GM12891 (cell line): ENCODE measurements at regions not wholly inside any gene's neighbourhood (a gene's known extent, or its start where the extent isn't known, plus 50 kb on each side); places are given as distances from the start of the nearest gene placed in this dataset.

Experiments used
- DNase-seq: peaks from one replicate; pipeline ENCODE4 v3.0.0; 2011; ENCODE audit warnings: low spot score; ENCODE audit not compliant: insufficient read length
- FAIRE-seq: peaks from 2 replicates; lab custom pipeline; 2011; peaks lifted over from hg19 to GRCh38; lab: Jason Lieb, UNC
- PAX5 ChIP-seq: IDR thresholded peaks from 2 replicates; pipeline ENCODE4 v1.6.1; 2011; ENCODE audit warnings: low read length, moderate library complexity, mild to moderate bottlenecking; ENCODE audit not compliant: insufficient read depth, severe bottlenecking
- POLR2A ChIP-seq: IDR thresholded peaks from 2 replicates; pipeline ENCODE4 v1.6.1; 2011; ENCODE audit warnings: low read depth, low read length, control low read depth
- POLR2AphosphoS5 ChIP-seq: IDR thresholded peaks from 2 replicates; pipeline ENCODE4 v1.6.1; 2011; ENCODE audit warnings: low read depth, low read length, control low read depth
- POU2F2 ChIP-seq: IDR thresholded peaks from 2 replicates; pipeline ENCODE4 v1.6.1; 2011; ENCODE audit warnings: low read depth, mild to moderate bottlenecking, control low read depth, low read length, moderate library complexity
- SPI1 ChIP-seq: IDR thresholded peaks from 2 replicates; pipeline ENCODE4 v1.6.1; 2011; ENCODE audit warnings: low read depth, low read length, control low read depth
- TAF1 ChIP-seq: IDR thresholded peaks from 2 replicates; pipeline ENCODE4 v1.6.1; 2011; ENCODE audit warnings: low read depth, low read length, control low read depth

DNA sequence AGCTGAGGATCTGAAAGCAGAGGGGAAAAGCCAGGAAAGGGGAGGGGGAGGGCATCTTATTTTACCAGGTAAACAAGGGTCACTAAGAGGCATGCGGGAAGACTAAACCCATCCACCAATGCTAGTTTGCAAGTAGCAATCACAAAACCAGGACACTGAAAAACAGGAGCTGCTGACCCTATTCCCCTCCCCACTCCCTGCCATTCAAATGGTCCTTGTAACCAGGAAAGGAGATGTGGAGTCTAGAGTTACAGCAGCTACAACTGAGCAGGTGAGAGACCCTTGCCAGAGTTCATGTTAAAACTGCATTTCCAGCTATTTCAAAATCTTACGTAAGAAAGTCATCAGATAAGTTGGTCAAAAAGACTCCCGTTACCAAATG lies 85.3 kb upstream of the SIMC1 start:
- TF ChIP-seq POLR2AphosphoS5: no peak
- TF ChIP-seq POU2F2: no peak
- no peak for TF ChIP-seq SPI1
- no peak for TF ChIP-seq POLR2A
- no peak for TF ChIP-seq TAF1
- no peak for TF ChIP-seq PAX5
- DNase-seq: no peak
- FAIRE-seq: no peak

GRCh38 chr5:176153741-176154140 lies 84.5 kb upstream of the SIMC1 start:
- DNase-seq (no peak), FAIRE-seq (no peak)
- no peak for TF ChIP-seq PAX5

DNA sequence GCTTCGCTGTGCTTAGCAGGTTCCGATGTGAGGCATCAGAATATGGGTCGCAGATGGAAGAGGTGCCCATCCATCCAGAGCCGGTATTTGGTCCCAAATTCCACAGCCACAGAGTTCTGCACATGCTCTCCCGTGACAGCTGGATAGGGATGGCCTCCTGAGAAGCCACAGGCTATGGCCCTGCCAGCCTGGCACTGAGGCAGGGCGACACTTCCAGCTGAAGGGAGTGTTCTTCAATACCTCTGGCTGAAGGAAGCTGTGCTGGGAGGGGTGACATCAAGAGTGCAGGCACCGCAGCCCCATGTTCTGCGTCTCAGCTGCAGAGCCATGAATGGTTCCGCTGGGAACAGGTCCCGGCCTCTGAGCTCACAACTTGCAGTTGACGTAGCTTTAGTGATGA lies 83.4 kb upstream of the SIMC1 start:
- FAIRE-seq: no peak
- DNase-seq: no peak
- TF ChIP-seq TAF1 (no peak), POLR2A (no peak), POLR2AphosphoS5 (no peak), POU2F2 (no peak), PAX5 (no peak), SPI1 (no peak)

DNA sequence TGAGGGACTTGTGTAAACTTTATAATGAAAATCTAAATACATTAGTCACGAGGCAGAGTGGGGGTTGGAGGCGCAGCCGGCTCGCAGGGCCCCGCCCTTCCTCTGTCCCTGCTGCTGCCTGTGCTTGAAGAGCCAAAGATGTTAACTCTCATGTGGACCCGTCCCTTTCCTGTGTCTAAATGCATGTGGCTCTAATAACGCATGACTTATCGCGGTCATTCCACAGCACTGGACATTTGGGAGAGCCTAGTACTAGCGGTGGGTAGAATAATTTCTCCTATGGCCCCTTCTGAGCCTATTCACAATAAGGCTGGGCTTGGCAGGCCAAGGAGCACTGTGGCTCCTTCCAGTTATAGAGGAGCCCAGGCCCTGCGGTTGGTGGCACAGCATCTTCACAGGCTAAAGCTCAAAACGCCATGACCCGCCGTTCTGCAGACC lies 82.3 kb upstream of the SIMC1 start:
- TF ChIP-seq POLR2AphosphoS5 (no peak), SPI1 (no peak), POU2F2 (no peak), TAF1 (no peak), PAX5 (no peak), POLR2A (no peak)
- FAIRE-seq (no peak), DNase-seq (no peak)

- DNase-seq (no peak), FAIRE-seq (no peak)
- TF ChIP-seq POLR2AphosphoS5 (no peak), POLR2A (no peak), POU2F2 (no peak), TAF1 (no peak), SPI1 (no peak), PAX5 (no peak)
Measured at GRCh38 chr5:176157656-176158055, 80.6 kb upstream of the SIMC1 start.

DNA sequence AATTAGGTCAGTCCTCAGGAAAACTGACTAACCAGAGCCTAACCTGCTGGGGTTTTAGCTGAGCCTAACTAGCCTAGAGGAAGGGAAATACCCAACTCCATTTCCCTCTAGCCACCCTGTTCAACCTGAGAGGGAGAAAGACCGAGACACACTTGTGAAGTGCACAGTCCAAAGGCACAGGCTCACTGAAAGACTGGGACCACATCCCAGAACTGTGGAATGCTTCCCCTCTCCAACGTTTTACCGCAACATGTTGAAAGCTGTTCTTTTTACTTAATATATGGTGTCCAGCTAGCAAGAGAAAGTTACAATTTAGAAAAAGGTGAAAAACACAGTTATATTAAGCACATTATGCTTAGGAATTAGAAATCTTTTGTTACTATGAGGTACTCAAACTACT lies 76.8 kb upstream of the SIMC1 start:
- DNase-seq (no peak), FAIRE-seq (no peak)
- TF ChIP-seq PAX5 (no peak), POLR2A (no peak), POU2F2 (no peak), POLR2AphosphoS5 (no peak), TAF1 (no peak), SPI1 (no peak)

GRCh38 chr5:176162198-176162597 lies 76.0 kb upstream of the SIMC1 start:
- DNase-seq: no peak
- FAIRE-seq: no peak
- TF ChIP-seq POU2F2 (no peak), TAF1 (no peak), SPI1 (no peak), PAX5 (no peak), POLR2A (no peak), POLR2AphosphoS5 (no peak)

DNA sequence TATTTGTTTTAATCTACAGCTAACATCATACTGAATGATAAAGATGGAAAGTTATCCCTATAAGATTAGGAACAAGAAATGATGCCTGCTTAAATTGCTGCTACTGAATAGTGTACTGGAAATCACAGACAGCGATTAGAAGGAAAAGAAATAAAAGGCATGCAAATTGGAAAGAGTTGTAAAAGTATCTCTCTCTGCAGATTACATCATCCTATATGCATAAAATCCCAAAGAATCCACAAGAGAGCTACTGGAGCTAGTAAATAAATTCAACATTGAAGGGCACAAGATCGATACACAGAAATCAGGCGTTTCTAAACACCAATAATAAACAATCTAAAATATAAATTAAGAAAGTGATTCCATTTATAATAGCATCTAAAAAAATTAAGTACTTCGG lies 75.3 kb upstream of the SIMC1 start:
- DNase-seq (no peak), FAIRE-seq (no peak)
- no peak for TF ChIP-seq TAF1

- DNase-seq: no peak
- no peak for FAIRE-seq
Measured at GRCh38 chr5:176166427-176166826, 71.8 kb upstream of the SIMC1 start.

GRCh38 chr5:176167800-176168199 lies 70.4 kb upstream of the SIMC1 start:
- TF ChIP-seq POLR2A: no peak
- no peak for TF ChIP-seq POLR2AphosphoS5
- TF ChIP-seq SPI1: no peak
- TF ChIP-seq TAF1: no peak
- no peak for TF ChIP-seq POU2F2
- TF ChIP-seq PAX5: no peak
- FAIRE-seq: no peak
- DNase-seq: no peak

More at GRCh38 chr5:176166427-176166826, 71.8 kb upstream of the SIMC1 start:
- TF ChIP-seq POLR2AphosphoS5 (no peak), PAX5 (no peak), SPI1 (no peak), TAF1 (no peak), POLR2A (no peak), POU2F2 (no peak)
